CD4-positive, CD25-positive, alpha-beta regulatory T cell (primary cell): ENCODE measurements at regions not wholly inside any gene's neighbourhood (a gene's known extent, or its start where the extent isn't known, plus 50 kb on each side); places are given as distances from the start of the nearest gene placed in this dataset.
"Not testable (repeated sequence)": the region's sequence is repeated elsewhere in the genome, so short reads cannot be mapped to it uniquely, and the experiment has no call there.

Experiments
- ATAC-seq, 2 donors: fragments of 150-1000 bp; cut with Tn5 transposase; one replicate each; pipeline ENCODE4 v1.10.0; 2021; ENCODE audit warnings: low read depth in 2 of 2, moderate number of reproducible peaks in 2 of 2, moderate library complexity in 1 of 2
- DNase-seq, 3 donors: peaks; one replicate each; pipeline versions ENCODE4 v3.0.0 to v3.0.0-alpha.2; 2012 to 2022; ENCODE audit warnings: mixed read lengths in 1 of 3
- H3K27ac ChIP-seq: one replicate; pipeline ENCODE4 v1.7.0; 2013; ENCODE audit warnings: mild to moderate bottlenecking, low read length; ENCODE audit not compliant: insufficient read depth, poor library complexity, severe bottlenecking
- H3K27me3 ChIP-seq: one replicate; pipeline ENCODE4 v1.7.0; 2013; ENCODE audit warnings: low read length; ENCODE audit not compliant: control insufficient read depth, insufficient read depth
- H3K36me3 ChIP-seq: one replicate; pipeline ENCODE4 v1.7.0; 2013; ENCODE audit warnings: mild to moderate bottlenecking, low read length, moderate library complexity; ENCODE audit not compliant: control insufficient read depth, insufficient read depth
- H3K4me1 ChIP-seq: 2 replicates; pipeline ENCODE4 v1.7.0; 2013; ENCODE audit warnings: mild to moderate bottlenecking, low read length; ENCODE audit not compliant: insufficient read depth, control insufficient read depth, poor library complexity, severe bottlenecking
- H3K4me3 ChIP-seq: one replicate; pipeline ENCODE4 v1.7.0; 2013; ENCODE audit warnings: low read depth, mild to moderate bottlenecking, low read length, moderate library complexity
- H3K9me3 ChIP-seq, 2 experiments: 1 replicate in 1 of 2; 2 replicates in 1 of 2; pipeline ENCODE4 v1.7.0; 2013; ENCODE audit warnings: low read length in 2 of 2, mild to moderate bottlenecking in 1 of 2, moderate library complexity in 1 of 2; ENCODE audit not compliant: control insufficient read depth in 2 of 2
- H3K27ac Mint-ChIP-seq, 3 donors: one replicate each; pipeline ENCODE4 v1.8.0; 2020 to 2022; ENCODE audit warnings: mild to moderate bottlenecking in 3 of 3, mixed read lengths in 3 of 3, moderate library complexity in 2 of 3
- H3K27me3 Mint-ChIP-seq: one replicate; pipeline ENCODE4 v1.8.0; 2022; ENCODE audit warnings: mild to moderate bottlenecking, mixed read lengths
- H3K36me3 Mint-ChIP-seq: one replicate; pipeline ENCODE4 v1.8.0; 2020; ENCODE audit warnings: mixed read lengths
- H3K4me1 Mint-ChIP-seq, 4 donors: one replicate each; pipeline ENCODE4 v1.8.0; 2020 to 2022; ENCODE audit warnings: mixed read lengths in 4 of 4, mild to moderate bottlenecking in 1 of 4
- H3K4me3 Mint-ChIP-seq, 4 donors: one replicate each; pipeline ENCODE4 v1.8.0; 2020 to 2022; ENCODE audit warnings: mild to moderate bottlenecking in 4 of 4, mixed read lengths in 4 of 4, moderate library complexity in 3 of 4
- H3K9me3 Mint-ChIP-seq, 7 donors: one replicate each; pipeline ENCODE4 v1.8.0; 2020 to 2022; ENCODE audit warnings: mixed read lengths in 7 of 7, mild to moderate bottlenecking in 3 of 7, moderate library complexity in 2 of 7

DNA sequence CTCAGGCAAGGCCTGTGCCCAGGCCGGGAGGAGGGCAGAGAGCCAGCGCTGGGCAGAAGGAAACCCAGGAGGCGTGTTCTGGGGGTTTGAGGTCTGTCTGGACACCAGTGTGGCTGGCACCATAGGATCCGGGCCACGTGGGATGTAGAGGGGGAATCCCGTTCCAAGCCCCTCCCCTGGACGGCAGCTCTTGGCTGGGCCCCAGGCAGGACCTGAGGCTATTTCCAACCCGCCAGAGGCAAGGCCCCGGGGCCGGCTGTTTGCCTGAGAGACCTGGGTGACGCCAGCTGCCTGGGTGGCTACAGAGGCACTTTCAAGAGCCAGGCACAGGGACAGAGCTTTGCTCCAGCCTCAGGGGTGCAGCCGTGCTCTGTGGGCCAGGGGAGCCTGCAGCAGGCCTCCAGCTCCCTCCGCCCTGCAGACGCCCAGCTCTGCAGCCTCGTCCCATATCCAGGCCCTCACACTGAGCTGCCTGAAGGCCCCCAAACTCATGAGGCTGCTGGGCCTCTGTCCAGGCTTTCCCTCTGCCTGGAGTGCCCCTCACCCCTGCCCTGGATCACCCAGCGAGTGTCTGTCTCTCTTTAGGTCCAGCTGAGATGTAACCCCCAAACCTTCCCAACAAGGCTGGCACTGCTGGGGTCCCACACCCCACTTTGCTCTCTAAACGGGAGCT, 56.6 kb upstream of the EGFL7 start:
- H3K36me3 ChIP-seq: no peaks in the 10 kb centered on the region
- no peaks in the 10 kb centered on the region for H3K9me3 Mint-ChIP-seq
- H3K27ac Mint-ChIP-seq: no peak overlapping the region
- H3K36me3 Mint-ChIP-seq: no peaks in the 10 kb centered on the region
- H3K4me1 ChIP-seq: no peaks in the 10 kb centered on the region
- ATAC-seq (no peak), DNase-seq (no peak)
- H3K4me3 ChIP-seq: no peak overlapping the region
- no peaks in the 10 kb centered on the region for H3K27me3 ChIP-seq
- H3K4me3 Mint-ChIP-seq: no peak overlapping the region
- no peaks in the 10 kb centered on the region for H3K4me1 Mint-ChIP-seq
- H3K9me3 ChIP-seq: no peaks in the 10 kb centered on the region
- H3K27ac ChIP-seq: no peak overlapping the region
- H3K27me3 Mint-ChIP-seq: peaks cover 10% of the 10 kb centered on the region

GRCh38 chr9:136604823-136605525, 57.7 kb upstream of the EGFL7 start:
- ATAC-seq: no peak
- DNase-seq: no peak
- H3K27me3 ChIP-seq: no peaks in the 10 kb centered on the region

GRCh38 chr9:136603901-136604814, 58.3 kb upstream of the NOTCH1 start:
- H3K36me3 ChIP-seq: no peaks in the 10 kb centered on the region
- H3K4me1 ChIP-seq: no peaks in the 10 kb centered on the region
- H3K4me3 ChIP-seq: no peak overlapping the region
- no peaks in the 10 kb centered on the region for H3K36me3 Mint-ChIP-seq
- H3K9me3 ChIP-seq: no peaks in the 10 kb centered on the region
- H3K4me3 Mint-ChIP-seq: no peak overlapping the region
- no peaks in the 10 kb centered on the region for H3K27me3 ChIP-seq
- DNase-seq (no peak), ATAC-seq (no peak)
- no peaks in the 10 kb centered on the region for H3K4me1 Mint-ChIP-seq
- H3K9me3 Mint-ChIP-seq: peaks cover 0 to 2% (median 0%) of the 10 kb centered on the region in 7 donors
- H3K27me3 Mint-ChIP-seq: peaks cover 10% of the 10 kb centered on the region
- no peak overlapping the region for H3K27ac Mint-ChIP-seq
- H3K27ac ChIP-seq: no peak overlapping the region

More at GRCh38 chr9:136604823-136605525, 57.7 kb upstream of the EGFL7 start:
- Mint-ChIP-seq H3K9me3 (peaks cover 0 to 2% (median 0%) of the 10 kb centered on the region in 7 donors), H3K27ac (no peak overlapping the region), H3K27me3 (peaks cover 10% of the 10 kb centered on the region), H3K4me3 (no peak overlapping the region), H3K4me1 (no peaks in the 10 kb centered on the region), H3K36me3 (no peaks in the 10 kb centered on the region)
- Histone ChIP-seq H3K4me1 (no peaks in the 10 kb centered on the region), H3K36me3 (no peaks in the 10 kb centered on the region), H3K9me3 (no peaks in the 10 kb centered on the region), H3K27ac (no peak overlapping the region), H3K4me3 (no peak overlapping the region)

GRCh38 chr9:136603216-136603615, 57.4 kb upstream of the NOTCH1 start:
- H3K36me3 Mint-ChIP-seq: no peaks in the 10 kb centered on the region
- DNase-seq (no peak), ATAC-seq (no peak)
- H3K27me3 Mint-ChIP-seq: peaks cover 10% of the 10 kb centered on the region
- H3K4me3 Mint-ChIP-seq: no peak overlapping the region
- Histone ChIP-seq H3K4me3 (no peak overlapping the region), H3K4me1 (no peaks in the 10 kb centered on the region), H3K27me3 (no peaks in the 10 kb centered on the region), H3K27ac (no peak overlapping the region), H3K9me3 (no peaks in the 10 kb centered on the region), H3K36me3 (no peaks in the 10 kb centered on the region)
- H3K9me3 Mint-ChIP-seq: peaks cover 0 to 2% (median 0%) of the 10 kb centered on the region in 7 donors
- H3K27ac Mint-ChIP-seq: no peak overlapping the region
- no peaks in the 10 kb centered on the region for H3K4me1 Mint-ChIP-seq

DNA sequence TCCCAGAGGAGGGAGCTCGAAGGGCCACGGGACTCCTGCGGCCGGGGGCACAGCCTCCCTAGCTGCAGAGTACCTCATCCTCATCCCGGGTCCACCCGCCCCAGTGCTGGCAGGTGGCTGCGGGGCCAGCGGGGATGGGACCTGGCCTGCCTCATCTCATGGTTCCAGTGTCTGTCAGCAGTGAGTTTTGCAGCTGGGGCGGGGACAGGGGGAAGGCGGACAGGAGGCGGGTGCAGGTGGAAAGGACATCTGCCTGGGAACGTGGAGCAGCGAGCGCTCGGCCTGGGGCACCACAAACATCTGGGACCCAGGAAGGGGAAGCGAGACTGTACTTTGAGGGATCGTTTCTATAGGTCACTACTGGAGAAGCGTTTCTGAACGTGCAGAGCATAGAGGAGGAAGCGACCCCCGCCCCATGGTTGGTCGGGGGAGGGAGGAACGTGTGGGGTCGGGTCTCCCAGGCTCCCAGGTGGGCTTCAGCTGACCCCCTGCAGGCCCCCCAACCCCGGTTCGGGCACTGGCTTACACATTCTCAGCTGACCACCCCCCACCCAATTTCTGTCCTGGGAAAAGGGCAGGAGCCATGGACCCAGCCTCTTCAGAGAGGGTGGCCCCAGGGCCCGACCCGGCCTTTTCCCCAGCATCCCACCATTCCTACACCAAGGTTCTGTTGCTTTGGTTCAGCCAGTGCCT, 56.5 kb upstream of the NOTCH1 start:
- Histone ChIP-seq H3K27me3 (no peaks in the 10 kb centered on the region), H3K4me3 (no peak overlapping the region), H3K36me3 (no peaks in the 10 kb centered on the region), H3K4me1 (no peaks in the 10 kb centered on the region), H3K9me3 (no peaks in the 10 kb centered on the region), H3K27ac (no peak overlapping the region)
- H3K27me3 Mint-ChIP-seq: peaks cover 10% of the 10 kb centered on the region
- H3K4me3 Mint-ChIP-seq: no peak overlapping the region
- DNase-seq (no peak), ATAC-seq (no peak)
- no peaks in the 10 kb centered on the region for H3K4me1 Mint-ChIP-seq
- H3K36me3 Mint-ChIP-seq: no peaks in the 10 kb centered on the region
- H3K27ac Mint-ChIP-seq: peak overlapping the region in 1 of 3 donors; percentile 41
- peaks cover 0 to 2% (median 0%) of the 10 kb centered on the region in 7 donors for H3K9me3 Mint-ChIP-seq

DNA sequence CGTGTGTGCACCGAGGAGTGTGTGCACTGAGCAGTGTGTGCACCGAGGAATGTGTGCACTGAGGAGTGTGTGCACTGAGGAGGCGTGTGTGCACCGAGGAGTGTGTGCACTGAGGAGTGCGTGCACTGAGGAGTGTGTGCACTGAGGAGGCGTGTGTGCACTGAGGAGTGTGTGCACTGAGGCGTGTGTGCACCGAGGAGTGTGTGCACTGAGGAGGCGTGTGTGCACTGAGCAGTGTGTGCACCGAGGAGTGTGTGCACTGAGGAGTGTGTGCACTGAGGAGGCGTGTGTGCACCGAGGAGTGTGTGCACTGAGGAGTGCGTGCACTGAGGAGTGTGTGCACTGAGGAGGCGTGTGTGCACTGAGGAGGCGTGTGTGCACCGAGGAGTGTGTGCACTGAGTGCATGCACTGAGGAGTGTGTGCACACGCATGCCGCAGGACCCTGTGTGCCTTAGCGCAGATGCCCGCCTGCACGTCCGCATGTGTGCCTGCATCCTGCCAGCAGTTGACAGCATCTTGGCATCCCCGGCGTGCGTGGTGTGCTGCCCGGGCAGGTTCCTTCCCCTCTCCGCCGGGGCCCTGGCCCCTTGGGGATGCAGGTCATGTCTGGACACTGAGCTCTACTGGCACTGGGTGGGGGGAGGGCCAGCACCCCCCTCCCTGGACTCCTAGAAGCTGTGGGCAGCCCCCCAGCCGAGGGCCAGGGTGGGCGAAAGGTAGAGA, 55.6 kb upstream of the NOTCH1 start:
- H3K27me3 ChIP-seq, DNase-seq, H3K4me3 Mint-ChIP-seq, ATAC-seq, H3K4me1 ChIP-seq, H3K4me1 Mint-ChIP-seq, H3K36me3 ChIP-seq, H3K27ac ChIP-seq, H3K9me3 ChIP-seq, H3K36me3 Mint-ChIP-seq, H3K27ac Mint-ChIP-seq, H3K4me3 ChIP-seq, H3K9me3 Mint-ChIP-seq, H3K27me3 Mint-ChIP-seq: not testable (repeated sequence)
